ENCODE measurements at regions not wholly inside any gene's neighbourhood (a gene's known extent, or its start where the extent isn't known, plus 50 kb on each side); places are given as distances from the start of the nearest gene placed in this dataset.
"Not testable (repeated sequence)": the region's sequence is repeated elsewhere in the genome, so short reads cannot be mapped to it uniquely, and the experiment has no call there.

GRCh38 chrX:121836000-121836399, 788.6 kb downstream of the GLUD2 start:
- no peak for DNase-seq (ENCODE audit: low read depth in 2 of 3, low spot score in 2 of 3)

GRCh38 chrX:121851033-121851432, 803.6 kb downstream of the GLUD2 start:
- no peak for DNase-seq (ENCODE audit: low read depth in 2 of 3, low spot score in 2 of 3)

GRCh38 chrX:121853762-121854613, 806.6 kb downstream of the GLUD2 start:
- DNase-seq (ENCODE audit: low read depth in 2 of 3, low spot score in 2 of 3): no peak

- no peak for DNase-seq (ENCODE audit: low read depth in 2 of 3, low spot score in 2 of 3)
Observed at GRCh38 chrX:121854614-121854911, 807.2 kb downstream of the GLUD2 start.

- no peak for DNase-seq (ENCODE audit: low read depth in 2 of 3, low spot score in 2 of 3)
Observed at GRCh38 chrX:121858867-121859647, 811.6 kb downstream of the GLUD2 start.

- no peak for DNase-seq (ENCODE audit: low read depth in 2 of 3, low spot score in 2 of 3)
Observed at GRCh38 chrX:121863976-121864375, 816.6 kb downstream of the GLUD2 start.

GRCh38 chrX:121864561-121864960, 817.2 kb downstream of the GLUD2 start:
- no peak for DNase-seq (ENCODE audit: low read depth in 2 of 3, low spot score in 2 of 3)

GRCh38 chrX:121869876-121870477, 822.6 kb downstream of the GLUD2 start:
- no peak for DNase-seq (ENCODE audit: low read depth in 2 of 3, low spot score in 2 of 3)

GRCh38 chrX:121871122-121871521, 823.7 kb downstream of the GLUD2 start:
- DNase-seq (ENCODE audit: low read depth in 2 of 3, low spot score in 2 of 3): no peak

- no peak for DNase-seq (ENCODE audit: low read depth in 2 of 3, low spot score in 2 of 3)
Observed at GRCh38 chrX:121876305-121876704, 828.9 kb downstream of the GLUD2 start.

- not testable (repeated sequence) for DNase-seq (ENCODE audit: low read depth in 2 of 3, low spot score in 2 of 3)
Observed at GRCh38 chrX:121877337-121877736, 829.9 kb downstream of the GLUD2 start.

GRCh38 chrX:121886557-121886956, 839.1 kb downstream of the GLUD2 start:
- no peak for DNase-seq (ENCODE audit: low read depth in 2 of 3, low spot score in 2 of 3)

- DNase-seq (ENCODE audit: low read depth in 2 of 3, low spot score in 2 of 3): no peak
Observed at GRCh38 chrX:121894756-121895155, 847.3 kb downstream of the GLUD2 start.

- DNase-seq (ENCODE audit: low read depth in 2 of 3, low spot score in 2 of 3): no peak
Observed at GRCh38 chrX:121902463-121902862, 855.1 kb downstream of the GLUD2 start.

GRCh38 chrX:121903961-121904360, 856.6 kb downstream of the GLUD2 start:
- DNase-seq (ENCODE audit: low read depth in 2 of 3, low spot score in 2 of 3): no peak

- no peak for DNase-seq (ENCODE audit: low read depth in 2 of 3, low spot score in 2 of 3)
Observed at GRCh38 chrX:121921258-121921657, 873.8 kb downstream of the GLUD2 start.

GRCh38 chrX:121931567-121931966, 884.2 kb downstream of the GLUD2 start:
- no peak for DNase-seq (ENCODE audit: low read depth in 2 of 3, low spot score in 2 of 3)

- no peak for DNase-seq (ENCODE audit: low read depth in 2 of 3, low spot score in 2 of 3)
Observed at GRCh38 chrX:121932688-121933087, 885.3 kb downstream of the GLUD2 start.

- DNase-seq (ENCODE audit: low read depth in 2 of 3, low spot score in 2 of 3): no peak
Observed at GRCh38 chrX:121949041-121949760, 901.8 kb downstream of the GLUD2 start.

- DNase-seq (ENCODE audit: low read depth in 2 of 3, low spot score in 2 of 3): no peak
Observed at GRCh38 chrX:121958886-121959285, 911.5 kb downstream of the GLUD2 start.

- DNase-seq (ENCODE audit: low read depth in 2 of 3, low spot score in 2 of 3): no peak
Observed at GRCh38 chrX:121975671-121976070, 928.3 kb downstream of the GLUD2 start.

All from activated CD8-positive, alpha-beta memory T cell treated with anti-CD3 and anti-CD28 coated beads for 48 hours (primary cell).